DND-41 (cell line): ENCODE measurements at regions not wholly inside any gene's neighbourhood (a gene's known extent, or its start where the extent isn't known, plus 50 kb on each side); places are given as distances from the start of the nearest gene placed in this dataset.

Source experiments
- ATAC-seq: fragments of 200-7000 bp; cut with Tn5 transposase; 3 replicates; pipeline ENCODE4 v1.9.1; 2021; ENCODE audit warnings: low read depth; ENCODE audit not compliant: insufficient read depth
- DNase-seq: peaks from one replicate; pipeline ENCODE4 v3.0.0-alpha.2; 2020
- H2AFZ ChIP-seq: 2 replicates; pipeline ENCODE4 v1.6.0; 2012; ENCODE audit warnings: low read depth, low read length
- H3K27ac ChIP-seq: 2 replicates; pipeline ENCODE4 v1.5.1; 2012; ENCODE audit warnings: low read length, inconsistent platforms
- H3K27me3 ChIP-seq: fragments of 200-600 bp; sonication (generic); 2 replicates; pipeline ENCODE4 v1.6.0; 2012; ENCODE audit warnings: low read length, mild to moderate bottlenecking, inconsistent platforms; ENCODE audit not compliant: insufficient read depth, poor library complexity
- H3K36me3 ChIP-seq: 2 replicates; pipeline ENCODE4 v1.5.1; 2012; ENCODE audit warnings: low read length, inconsistent platforms; ENCODE audit not compliant: insufficient read depth
- H3K4me1 ChIP-seq: 2 replicates; pipeline ENCODE4 v1.5.1; 2012; ENCODE audit warnings: mild to moderate bottlenecking, low read length; ENCODE audit not compliant: insufficient read depth
- H3K4me2 ChIP-seq: 2 replicates; pipeline ENCODE4 v1.6.0; 2012; ENCODE audit warnings: mild to moderate bottlenecking, moderate library complexity, low read length, inconsistent platforms; ENCODE audit not compliant: insufficient read depth
- H3K4me3 ChIP-seq, 2 experiments: fragments of 200-600 bp in 1 of 2; shearing (Covaris generic) in 1 of 2; 2 replicates each; pipeline ENCODE4 v1.5.1; 2012 to 2016; ENCODE audit warnings: inconsistent platforms in 2 of 2, low read length in 2 of 2, mild to moderate bottlenecking in 2 of 2, low read depth in 1 of 2, moderate library complexity in 1 of 2
- H3K79me2 ChIP-seq: 2 replicates; pipeline ENCODE4 v1.6.0; 2012; ENCODE audit warnings: low read length, inconsistent platforms; ENCODE audit not compliant: insufficient read depth
- H3K9ac ChIP-seq: 2 replicates; pipeline ENCODE4 v1.6.0; 2012; ENCODE audit warnings: low read depth, mild to moderate bottlenecking, inconsistent platforms, low read length, moderate library complexity
- H3K9me3 ChIP-seq: 2 replicates; pipeline ENCODE4 v1.5.1; 2012; ENCODE audit warnings: low read length, moderate library complexity, mild to moderate bottlenecking, inconsistent platforms; ENCODE audit not compliant: insufficient read depth, severe bottlenecking
- H4K20me1 ChIP-seq: 2 replicates; pipeline ENCODE4 v1.6.0; 2012; ENCODE audit warnings: low read length; ENCODE audit not compliant: insufficient read depth
- EZH2 ChIP-seq: IDR thresholded peaks from 3 replicates; pipeline ENCODE4 v1.6.1; 2012; ENCODE audit warnings: borderline replicate concordance, low read depth, mild to moderate bottlenecking, moderate library complexity, low read length, inconsistent platforms; ENCODE audit not compliant: severe bottlenecking
- TF ChIP-seq, protein P1 (sequence below): IDR thresholded peaks from 2 replicates; pipeline ENCODE4 v1.5.1; 2012; ENCODE audit warnings: borderline replicate concordance, low read length, moderate library complexity, mild to moderate bottlenecking; ENCODE audit not compliant: poor library complexity, severe bottlenecking; ENCODE audit errors: extremely low read depth

DNA sequence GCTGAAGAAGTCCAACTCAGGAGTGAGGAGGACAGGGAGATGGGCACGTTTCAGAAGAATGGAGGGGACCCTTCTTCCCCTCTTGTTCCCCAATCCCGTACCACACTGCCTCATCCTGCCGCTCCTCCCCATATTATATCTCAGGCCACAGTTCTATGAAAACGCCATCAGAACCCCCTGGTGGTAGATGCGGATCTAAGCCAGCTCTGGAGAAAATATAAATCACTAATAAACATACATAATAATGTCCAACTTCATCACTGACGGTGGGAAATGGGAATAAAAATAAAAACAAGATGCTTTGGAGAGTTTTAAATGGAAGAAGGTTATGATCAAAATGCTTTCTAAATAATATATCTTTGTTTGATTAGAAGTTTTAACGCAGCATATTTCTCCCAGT lies 400.3 kb downstream of the CADM1 start:
- no peak overlapping the region for H2AFZ ChIP-seq
- no peak overlapping the region for H3K27ac ChIP-seq
- H3K4me2 ChIP-seq, result no peak overlapping the region
- no peaks in the 10 kb centered on the region for H3K79me2 ChIP-seq
- no peaks in the 10 kb centered on the region for H3K36me3 ChIP-seq
- no peaks in the 10 kb centered on the region for H3K27me3 ChIP-seq
- no peak overlapping the region for H3K9ac ChIP-seq
- no peak for TF ChIP-seq EZH2
- TF ChIP-seq, protein P1, sequence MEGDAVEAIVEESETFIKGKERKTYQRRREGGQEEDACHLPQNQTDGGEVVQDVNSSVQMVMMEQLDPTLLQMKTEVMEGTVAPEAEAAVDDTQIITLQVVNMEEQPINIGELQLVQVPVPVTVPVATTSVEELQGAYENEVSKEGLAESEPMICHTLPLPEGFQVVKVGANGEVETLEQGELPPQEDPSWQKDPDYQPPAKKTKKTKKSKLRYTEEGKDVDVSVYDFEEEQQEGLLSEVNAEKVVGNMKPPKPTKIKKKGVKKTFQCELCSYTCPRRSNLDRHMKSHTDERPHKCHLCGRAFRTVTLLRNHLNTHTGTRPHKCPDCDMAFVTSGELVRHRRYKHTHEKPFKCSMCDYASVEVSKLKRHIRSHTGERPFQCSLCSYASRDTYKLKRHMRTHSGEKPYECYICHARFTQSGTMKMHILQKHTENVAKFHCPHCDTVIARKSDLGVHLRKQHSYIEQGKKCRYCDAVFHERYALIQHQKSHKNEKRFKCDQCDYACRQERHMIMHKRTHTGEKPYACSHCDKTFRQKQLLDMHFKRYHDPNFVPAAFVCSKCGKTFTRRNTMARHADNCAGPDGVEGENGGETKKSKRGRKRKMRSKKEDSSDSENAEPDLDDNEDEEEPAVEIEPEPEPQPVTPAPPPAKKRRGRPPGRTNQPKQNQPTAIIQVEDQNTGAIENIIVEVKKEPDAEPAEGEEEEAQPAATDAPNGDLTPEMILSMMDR, result no peak
- H4K20me1 ChIP-seq, result no peaks in the 10 kb centered on the region
- H3K4me1 ChIP-seq, result no peaks in the 10 kb centered on the region
- ATAC-seq, result no peak
- no peak for DNase-seq
- H3K4me3 ChIP-seq, result no peak overlapping the region
- H3K9me3 ChIP-seq, result no peaks in the 10 kb centered on the region

DNA sequence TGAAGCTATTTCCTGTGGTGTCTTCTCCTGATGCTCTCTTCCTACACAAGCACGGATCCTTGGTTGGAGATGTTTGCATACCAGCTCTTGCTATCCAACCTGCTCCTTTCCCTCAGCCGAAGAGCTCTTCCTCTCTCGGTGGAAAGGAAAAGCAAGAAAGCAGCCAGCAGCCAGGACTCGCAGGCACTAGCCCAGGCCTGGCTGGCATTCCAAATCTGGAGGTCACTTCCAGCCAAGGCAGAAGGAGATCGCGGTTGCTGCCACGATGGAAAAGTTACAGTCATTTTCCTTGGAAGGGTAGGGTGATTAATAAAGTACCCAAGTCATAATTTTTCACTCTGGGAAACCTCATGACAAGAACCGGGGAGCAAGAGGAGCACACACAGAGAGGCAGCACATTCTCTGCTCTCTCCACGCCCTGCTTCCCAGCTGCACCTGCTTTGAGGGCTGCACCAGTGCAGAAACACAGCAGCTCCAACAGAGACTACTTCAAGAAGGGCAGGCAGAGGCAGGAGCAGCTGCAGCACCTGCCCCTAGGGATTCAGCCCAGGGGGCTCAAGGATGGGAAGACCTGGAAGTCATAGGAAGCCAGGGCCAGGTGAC lies 399.3 kb downstream of the CADM1 start:
- H3K27me3 ChIP-seq, result no peaks in the 10 kb centered on the region
- TF ChIP-seq, protein P1, result no peak
- no peak for TF ChIP-seq EZH2

DNA sequence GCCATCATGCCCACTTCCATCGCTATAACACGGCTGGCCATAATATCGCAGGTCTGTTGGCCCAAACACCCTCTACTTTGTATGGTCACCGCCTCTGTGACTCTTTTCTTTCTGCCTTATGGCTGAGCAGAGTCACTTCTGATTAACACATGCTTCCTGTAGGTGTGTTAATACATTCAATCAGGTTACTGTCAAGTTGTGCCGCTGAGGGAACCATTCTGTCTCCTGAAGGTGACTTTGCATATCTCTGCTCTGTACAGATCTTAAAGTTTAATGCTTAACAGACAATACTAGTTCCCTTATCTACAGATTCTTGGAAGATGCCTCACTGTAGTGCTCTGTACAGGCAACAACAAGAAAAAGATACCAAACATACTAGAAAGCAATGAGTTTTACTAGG lies 393.1 kb downstream of the CADM1 start:
- H3K4me3 ChIP-seq, result no peak overlapping the region
- H3K36me3 ChIP-seq, result no peaks in the 10 kb centered on the region

More for the DNA sequence above, 399.3 kb downstream of the CADM1 start:
- H3K4me1 ChIP-seq, result no peaks in the 10 kb centered on the region
- ATAC-seq (no peak), DNase-seq (no peak)
- no peaks in the 10 kb centered on the region for H4K20me1 ChIP-seq
- H3K9ac ChIP-seq, result no peak overlapping the region
- H3K79me2 ChIP-seq, result no peaks in the 10 kb centered on the region
- H3K4me3 ChIP-seq, result no peak overlapping the region
- H3K36me3 ChIP-seq, result no peaks in the 10 kb centered on the region
- no peak overlapping the region for H2AFZ ChIP-seq
- no peak overlapping the region for H3K27ac ChIP-seq
- H3K9me3 ChIP-seq, result no peaks in the 10 kb centered on the region
- H3K4me2 ChIP-seq, result no peak overlapping the region

More for the DNA sequence above, 393.1 kb downstream of the CADM1 start:
- ATAC-seq (no peak), DNase-seq (no peak)
- Histone ChIP-seq H4K20me1 (no peaks in the 10 kb centered on the region), H3K9ac (no peak overlapping the region), H3K4me1 (no peaks in the 10 kb centered on the region), H3K27ac (no peak overlapping the region), H3K9me3 (no peaks in the 10 kb centered on the region), H3K79me2 (no peaks in the 10 kb centered on the region), H3K4me2 (no peak overlapping the region), H2AFZ (no peak overlapping the region), H3K27me3 (no peaks in the 10 kb centered on the region)
- no peak for TF ChIP-seq EZH2
- TF ChIP-seq, protein P1, result no peak
